Neural progenitor cell (in vitro differentiated cells): ENCODE measurements at regions not wholly inside any gene's neighbourhood (a gene's known extent, or its start where the extent isn't known, plus 50 kb on each side); places are given as distances from the start of the nearest gene placed in this dataset.

Source experiments
- DNase-seq: peaks from one replicate; pipeline ENCODE4 v3.0.0-alpha.2; 2016; ENCODE audit warnings: low spot score
- H2AFZ ChIP-seq: fragments of 200-600 bp; sonication (generic); replicated peaks from 2 replicates; pipeline ENCODE4 v1.6.1; 2016; ENCODE audit warnings: antibody characterized with exemption
- H3F3A ChIP-seq: fragments of 200-600 bp; sonication (generic); 2 replicates; pipeline ENCODE4 v1.6.1; 2016; ENCODE audit warnings: antibody characterized with exemption, low read depth
- H3K27ac ChIP-seq: fragments of 200-600 bp; sonication (generic); 2 replicates; pipeline ENCODE4 v1.5.1; 2016; ENCODE audit warnings: mild to moderate bottlenecking
- H3K27me3 ChIP-seq: fragments of 200-600 bp; sonication (generic); 2 replicates; pipeline ENCODE4 v1.6.1; 2016; ENCODE audit warnings: mild to moderate bottlenecking, moderate library complexity
- H3K36me3 ChIP-seq: fragments of 200-600 bp; sonication (generic); 2 replicates; pipeline ENCODE4 v1.5.1; 2016
- H3K4me1 ChIP-seq: fragments of 200-600 bp; sonication (generic); 2 replicates; pipeline ENCODE4 v1.6.1; 2016; ENCODE audit warnings: mixed run types
- H3K4me2 ChIP-seq: fragments of 200-600 bp; sonication (generic); 2 replicates; pipeline ENCODE4 v1.6.1; 2016
- H3K4me3 ChIP-seq: fragments of 200-600 bp; sonication (generic); 2 replicates; pipeline ENCODE4 v1.5.1; 2016
- H3K79me2 ChIP-seq: fragments of 200-600 bp; sonication (generic); 2 replicates; pipeline ENCODE4 v1.6.1; 2016; ENCODE audit warnings: low read depth
- H3K9ac ChIP-seq: fragments of 200-600 bp; sonication (generic); 2 replicates; pipeline ENCODE4 v1.6.1; 2016
- H3K9me3 ChIP-seq: fragments of 200-600 bp; sonication (generic); 2 replicates; pipeline ENCODE4 v1.5.1; 2016; ENCODE audit warnings: low read depth
- H4K20me1 ChIP-seq: fragments of 200-600 bp; sonication (generic); 2 replicates; pipeline ENCODE4 v1.6.1; 2016; ENCODE audit warnings: low read depth
- H3K27ac Mint-ChIP-seq: 3 replicates; pipeline ENCODE4 v1.8.0; 2021; ENCODE audit warnings: mixed read lengths
- H3K27me3 Mint-ChIP-seq: 2 replicates; pipeline ENCODE4 v1.8.0; 2022; ENCODE audit warnings: low read depth, mild to moderate bottlenecking, inconsistent platforms, moderate library complexity, mixed read lengths; ENCODE audit not compliant: insufficient read depth
- H3K36me3 Mint-ChIP-seq: 3 replicates; pipeline ENCODE4 v1.8.0; 2021; ENCODE audit warnings: mixed read lengths
- H3K4me1 Mint-ChIP-seq: 3 replicates; pipeline ENCODE4 v1.8.0; 2021; ENCODE audit warnings: mixed read lengths
- H3K4me3 Mint-ChIP-seq: 3 replicates; pipeline ENCODE4 v1.8.0; 2021; ENCODE audit warnings: mild to moderate bottlenecking, moderate library complexity, mixed read lengths
- H3K9me3 Mint-ChIP-seq: 3 replicates; pipeline ENCODE4 v1.8.0; 2020; ENCODE audit warnings: mixed read lengths
- CTCF ChIP-seq: fragments of 200-600 bp; sonication (generic); IDR thresholded peaks from 2 replicates; pipeline ENCODE4 v1.5.1; 2017; ENCODE audit warnings: antibody characterized with exemption, mild to moderate bottlenecking
- EZH2 ChIP-seq: fragments of 200-600 bp; sonication (generic); IDR thresholded peaks from 2 replicates; pipeline ENCODE4 v1.6.1; 2017; ENCODE audit warnings: antibody characterized with exemption, mild to moderate bottlenecking, moderate library complexity
- EZH2phosphoT487 ChIP-seq: fragments of 200-600 bp; sonication (generic); IDR thresholded peaks from 2 replicates; pipeline ENCODE4 v1.6.1; 2017; ENCODE audit warnings: antibody characterized with exemption

- Histone ChIP-seq H3K9ac (no peak overlapping the region), H3K9me3 (no peaks in the 10 kb centered on the region), H3K4me2 (no peak overlapping the region), H4K20me1 (no peaks in the 10 kb centered on the region), H3K4me3 (no peak overlapping the region), H3K27me3 (no peaks in the 10 kb centered on the region), H3F3A (no peaks in the 10 kb centered on the region), H3K4me1 (no peaks in the 10 kb centered on the region), H3K27ac (no peak overlapping the region), H3K36me3 (no peaks in the 10 kb centered on the region), H3K79me2 (no peaks in the 10 kb centered on the region), H2AFZ (no peak overlapping the region)
- no peak for DNase-seq
- peaks cover 4% of the 10 kb centered on the region for H3K9me3 Mint-ChIP-seq
- no peak overlapping the region for H3K27ac Mint-ChIP-seq
- H3K27me3 Mint-ChIP-seq, result no peaks in the 10 kb centered on the region
- H3K4me1 Mint-ChIP-seq, result no peaks in the 10 kb centered on the region
- no peaks in the 10 kb centered on the region for H3K36me3 Mint-ChIP-seq
- TF ChIP-seq CTCF (no peak), EZH2phosphoT487 (no peak), EZH2 (no peak)
- H3K4me3 Mint-ChIP-seq, result no peak overlapping the region
These were observed 1531.1 kb downstream of the SI start for GRCh38 chr3:163547014-163547685.

- H3K4me2 ChIP-seq, result no peak overlapping the region
- no peaks in the 10 kb centered on the region for H3K27me3 ChIP-seq
- H3K9ac ChIP-seq, result no peak overlapping the region
- no peaks in the 10 kb centered on the region for H3F3A ChIP-seq
- Mint-ChIP-seq H3K36me3 (no peaks in the 10 kb centered on the region), H3K27me3 (no peaks in the 10 kb centered on the region), H3K9me3 (no peaks in the 10 kb centered on the region), H3K4me3 (no peak overlapping the region), H3K4me1 (no peaks in the 10 kb centered on the region), H3K27ac (no peak overlapping the region)
- no peaks in the 10 kb centered on the region for H3K9me3 ChIP-seq
- no peak overlapping the region for H3K4me3 ChIP-seq
- H3K36me3 ChIP-seq, result no peaks in the 10 kb centered on the region
- H2AFZ ChIP-seq, result no peak overlapping the region
- no peak overlapping the region for H3K27ac ChIP-seq
- H4K20me1 ChIP-seq, result no peaks in the 10 kb centered on the region
- no peaks in the 10 kb centered on the region for H3K79me2 ChIP-seq
- DNase-seq, result no peak
- H3K4me1 ChIP-seq, result no peaks in the 10 kb centered on the region
- TF ChIP-seq CTCF (no peak), EZH2 (no peak), EZH2phosphoT487 (no peak)
These were observed 1534.6 kb downstream of the SI start for GRCh38 chr3:163543662-163544061.

- Histone ChIP-seq H3K79me2 (no peaks in the 10 kb centered on the region), H2AFZ (no peak overlapping the region), H3K9me3 (no peaks in the 10 kb centered on the region), H3K9ac (no peak overlapping the region), H3K36me3 (no peaks in the 10 kb centered on the region), H3K27me3 (no peaks in the 10 kb centered on the region), H3F3A (no peaks in the 10 kb centered on the region), H3K4me2 (no peak overlapping the region), H3K4me1 (no peaks in the 10 kb centered on the region), H3K27ac (no peak overlapping the region), H4K20me1 (no peaks in the 10 kb centered on the region), H3K4me3 (no peak overlapping the region)
- no peaks in the 10 kb centered on the region for H3K27me3 Mint-ChIP-seq
- no peak overlapping the region for H3K27ac Mint-ChIP-seq
- TF ChIP-seq EZH2phosphoT487 (no peak), CTCF (no peak), EZH2 (no peak)
- no peaks in the 10 kb centered on the region for H3K9me3 Mint-ChIP-seq
- H3K36me3 Mint-ChIP-seq, result no peaks in the 10 kb centered on the region
- H3K4me1 Mint-ChIP-seq, result no peaks in the 10 kb centered on the region
- no peak overlapping the region for H3K4me3 Mint-ChIP-seq
- no peak for DNase-seq
These were observed 1536.7 kb downstream of the SI start for GRCh38 chr3:163541629-163542028.
